Retina (tissue), 1 donor: ENCODE measurements at regions not wholly inside any gene's neighbourhood (a gene's known extent, or its start where the extent isn't known, plus 50 kb on each side); places are given as distances from the start of the nearest gene placed in this dataset.
"Not testable (repeated sequence)": the region's sequence is repeated elsewhere in the genome, so short reads cannot be mapped to it uniquely, and the experiment has no call there.

ENCODE experiments used
- DNase-seq: peaks from one replicate; pipeline ENCODE4 v3.0.0-alpha.2; 2016

GRCh38 chrX:18002791-18003190, 141.7 kb upstream of the RAI2 start:
- no peak for DNase-seq

DNA sequence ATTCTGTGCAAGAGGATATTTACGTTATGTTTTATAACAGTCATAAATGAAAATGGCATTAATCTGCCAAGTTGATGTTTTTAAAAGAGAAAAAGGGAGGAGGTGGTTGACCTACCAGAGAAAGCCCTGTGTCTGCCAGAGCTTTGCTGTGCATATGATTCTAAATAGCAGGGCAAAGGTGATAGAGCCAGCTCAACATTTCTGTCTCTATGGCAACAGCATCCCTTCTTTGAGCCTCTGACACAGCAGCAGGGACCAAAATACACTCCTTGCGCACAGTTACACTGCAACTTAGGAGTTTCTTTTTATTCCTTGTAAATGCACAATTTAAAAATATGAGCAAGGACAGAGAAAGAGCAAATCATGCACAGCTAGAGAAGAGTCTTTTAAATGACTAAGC, 133.3 kb upstream of the RAI2 start:
- DNase-seq: no peak

DNA sequence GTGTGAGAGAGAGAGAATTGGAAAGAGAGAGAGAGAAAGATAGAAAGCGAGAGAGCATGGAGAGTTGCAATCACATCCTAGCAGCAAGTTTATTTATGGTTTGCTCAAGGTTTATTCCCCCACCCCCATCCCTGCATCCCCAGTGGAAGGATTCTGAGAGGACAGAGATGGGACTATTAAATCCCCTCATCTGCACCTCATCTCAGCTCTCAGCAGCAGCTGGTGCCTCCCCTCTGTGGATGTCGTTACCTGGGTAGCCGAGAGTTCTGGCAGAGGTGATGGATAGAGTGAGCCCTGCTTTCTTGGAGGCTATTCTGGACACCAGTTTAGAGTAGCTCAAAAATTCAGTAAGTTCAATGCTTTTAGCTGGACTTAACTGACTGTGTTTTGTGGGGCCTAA, 132.0 kb upstream of the RAI2 start:
- DNase-seq: no peak

- no peak for DNase-seq
Observed at GRCh38 chrX:17990532-17990931, 129.4 kb upstream of the RAI2 start.

DNA sequence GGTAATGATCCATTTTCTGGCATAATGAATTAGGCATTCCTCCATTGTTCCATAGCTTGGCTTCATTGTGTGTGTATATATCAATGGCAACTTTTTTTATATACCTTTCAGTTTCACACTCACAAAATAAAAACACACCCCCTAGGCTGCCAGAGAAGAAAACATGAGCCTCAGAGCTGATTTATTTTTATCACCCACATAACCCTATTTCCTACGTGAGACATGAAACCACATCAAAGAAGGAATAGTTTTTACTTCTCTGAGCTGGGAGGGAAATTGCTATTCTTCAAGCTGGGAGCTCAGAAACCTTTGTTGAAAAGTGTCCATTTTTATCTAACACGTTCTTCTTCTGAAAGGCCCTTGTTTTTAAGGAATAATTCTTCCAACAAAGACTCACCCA, 126.7 kb upstream of the RAI2 start:
- DNase-seq: no peak

DNA sequence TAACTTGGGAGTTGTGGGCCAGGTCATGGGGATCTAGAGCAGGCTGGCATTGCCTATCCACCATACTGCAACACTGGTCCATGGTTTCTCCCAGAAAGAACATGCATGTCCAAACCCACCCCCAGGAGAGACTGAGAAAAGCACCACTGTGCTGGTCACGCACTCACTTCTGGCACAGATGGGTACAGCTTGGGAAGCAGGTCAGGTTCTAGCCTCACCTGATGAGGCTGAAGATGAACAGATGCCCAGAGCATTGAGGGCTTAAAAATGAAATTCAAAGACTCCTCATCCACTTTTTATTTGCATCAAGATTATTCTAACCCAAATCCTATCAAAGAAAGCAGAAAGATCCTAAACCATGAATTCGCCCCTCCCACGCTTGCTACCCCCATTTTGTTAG, 125.9 kb upstream of the RAI2 start:
- no peak for DNase-seq

DNA sequence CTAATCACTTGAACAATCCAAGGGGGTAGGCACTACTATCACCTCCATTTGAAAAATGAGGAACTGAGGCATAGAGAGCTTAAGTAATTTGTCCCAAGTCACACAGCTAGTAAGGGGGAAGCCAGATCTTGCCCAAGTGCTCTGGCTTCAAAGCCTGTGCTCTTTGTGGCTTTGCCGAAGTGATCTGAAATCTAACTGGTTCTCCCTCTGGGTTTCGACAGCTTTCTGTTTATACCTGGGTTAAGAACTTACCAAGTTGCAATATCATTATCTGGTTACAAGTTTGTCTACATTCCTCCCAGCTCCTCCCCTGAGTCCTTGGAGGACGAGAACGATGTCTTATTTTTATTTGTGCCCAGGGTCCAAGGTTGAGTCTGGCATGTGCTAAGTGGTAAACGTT, 125.3 kb upstream of the RAI2 start:
- no peak for DNase-seq

DNA sequence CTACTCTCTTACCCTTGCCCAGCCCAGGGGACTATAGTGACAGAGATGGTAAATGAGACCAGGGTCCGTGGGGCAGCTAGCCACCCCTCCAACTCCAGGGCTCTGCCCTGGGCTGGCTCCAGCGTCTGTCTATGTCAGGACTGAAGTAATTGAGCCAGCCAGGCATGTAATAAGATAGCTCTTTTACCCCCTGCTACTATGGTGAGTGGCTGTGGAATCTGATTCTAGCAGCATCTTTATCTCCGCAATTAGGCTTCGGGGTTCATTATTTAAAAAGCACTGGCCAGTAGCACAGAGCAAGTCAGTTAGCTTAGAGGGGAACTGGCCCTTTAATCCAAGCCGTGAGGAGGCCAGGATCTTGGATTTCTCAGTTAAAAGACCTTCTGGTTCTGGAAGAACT, 123.3 kb upstream of the RAI2 start:
- DNase-seq: peak; percentile 5

DNA sequence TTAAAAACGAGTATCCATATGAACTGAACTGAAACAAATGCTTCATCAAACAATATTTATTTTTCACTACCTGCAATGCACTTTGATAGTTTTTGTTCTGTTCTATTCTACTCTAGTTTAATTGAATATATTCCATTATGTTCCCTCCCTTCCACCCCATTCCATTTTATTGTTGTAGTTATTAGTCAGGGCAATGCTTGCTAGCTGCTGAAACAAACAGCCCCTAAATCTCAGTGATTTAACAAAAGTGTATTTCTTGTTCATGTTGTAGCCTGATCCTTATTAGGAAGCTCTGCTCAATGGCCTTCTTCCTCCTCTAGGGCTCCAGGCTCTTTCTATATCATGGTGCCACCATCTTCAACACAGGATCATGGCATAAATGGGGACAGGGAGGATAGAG, 122.3 kb upstream of the RAI2 start:
- DNase-seq: no peak

DNA sequence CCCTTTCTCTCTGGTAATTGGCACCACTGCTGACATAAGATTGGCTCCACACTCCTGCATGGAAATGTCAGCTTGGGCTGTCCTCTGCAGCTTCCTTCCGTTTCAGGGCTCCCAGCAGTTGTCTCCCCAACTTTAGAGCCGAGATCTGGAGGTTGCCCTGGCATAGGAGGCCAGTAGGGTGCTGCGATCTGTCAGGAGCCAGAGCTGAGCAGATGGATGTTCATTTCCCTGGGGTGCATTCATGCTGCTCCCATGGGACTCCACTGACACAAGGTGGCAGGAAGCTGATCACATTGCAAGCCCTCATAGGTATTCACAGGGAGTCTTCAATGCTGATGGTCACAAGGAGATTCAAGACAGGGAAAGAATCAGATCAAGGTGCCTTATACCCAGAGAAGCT, 116.6 kb upstream of the RAI2 start:
- DNase-seq: no peak

GRCh38 chrX:17976955-17977354, 115.9 kb upstream of the RAI2 start:
- no peak for DNase-seq

GRCh38 chrX:17975349-17975748, 114.3 kb upstream of the RAI2 start:
- not testable (repeated sequence) for DNase-seq

DNA sequence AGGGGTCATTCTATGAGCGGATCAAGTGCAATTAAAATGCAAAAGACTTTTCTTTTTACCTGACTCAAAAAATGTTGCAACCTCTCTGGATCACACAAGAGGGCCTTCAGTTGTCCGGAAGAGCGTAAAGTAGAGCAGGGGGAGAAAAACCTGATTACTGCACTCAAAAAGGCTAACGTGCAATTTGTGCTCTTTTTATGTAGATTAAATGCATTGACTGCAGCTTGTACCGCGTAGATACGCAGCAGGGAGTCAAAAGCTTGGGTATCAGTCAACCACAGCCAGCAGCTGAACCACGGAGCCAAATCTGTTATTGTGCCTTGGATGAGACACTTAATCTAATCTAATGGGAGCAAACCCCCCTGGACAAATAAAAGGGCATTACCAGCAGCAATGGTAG, 107.3 kb upstream of the RAI2 start:
- peak; percentile 12 for DNase-seq

GRCh38 chrX:17967888-17968287, 106.8 kb upstream of the RAI2 start:
- DNase-seq: peak; percentile 9

DNA sequence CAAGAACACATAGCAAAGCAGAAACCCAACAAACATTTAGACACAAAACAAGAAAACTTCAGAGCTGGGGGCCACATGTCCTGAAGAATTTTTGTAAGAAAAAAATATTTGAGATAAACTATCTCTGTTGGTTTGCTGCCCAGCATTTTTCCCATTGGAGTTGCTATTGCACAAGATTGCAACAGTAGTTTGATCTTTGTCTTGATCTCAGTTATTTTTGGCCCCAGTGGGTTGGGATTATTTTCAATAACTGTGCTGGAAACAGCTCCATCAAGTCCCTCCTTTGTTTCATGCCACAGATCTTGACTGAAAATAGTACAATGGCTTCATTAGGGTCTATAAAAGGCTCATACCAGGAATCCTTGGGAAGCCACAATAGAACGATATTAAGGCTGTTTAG, 103.8 kb upstream of the RAI2 start:
- DNase-seq: no peak

DNA sequence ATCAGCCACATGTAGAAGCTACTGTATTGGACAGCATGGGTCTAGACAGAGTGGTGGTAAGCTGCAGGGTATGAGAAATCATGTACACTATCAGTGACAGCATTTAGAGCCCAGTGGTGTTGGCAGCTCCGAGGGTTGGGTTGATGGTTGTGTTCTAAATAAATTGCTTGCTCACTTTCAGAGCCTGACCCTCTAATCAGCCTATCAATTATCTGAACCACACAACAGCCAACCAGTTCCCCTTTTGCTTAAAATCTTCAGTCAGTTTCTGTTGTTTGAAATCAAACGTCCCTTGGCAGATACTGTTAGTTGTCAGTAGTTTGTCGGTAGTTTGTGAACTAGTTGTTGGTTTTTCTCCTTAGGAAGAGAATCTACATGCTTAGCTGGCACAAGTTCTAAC, 99.8 kb upstream of the RAI2 start:
- no peak for DNase-seq

GRCh38 chrX:17944833-17945497, 83.9 kb upstream of the RAI2 start:
- DNase-seq: peak; percentile 12

DNA sequence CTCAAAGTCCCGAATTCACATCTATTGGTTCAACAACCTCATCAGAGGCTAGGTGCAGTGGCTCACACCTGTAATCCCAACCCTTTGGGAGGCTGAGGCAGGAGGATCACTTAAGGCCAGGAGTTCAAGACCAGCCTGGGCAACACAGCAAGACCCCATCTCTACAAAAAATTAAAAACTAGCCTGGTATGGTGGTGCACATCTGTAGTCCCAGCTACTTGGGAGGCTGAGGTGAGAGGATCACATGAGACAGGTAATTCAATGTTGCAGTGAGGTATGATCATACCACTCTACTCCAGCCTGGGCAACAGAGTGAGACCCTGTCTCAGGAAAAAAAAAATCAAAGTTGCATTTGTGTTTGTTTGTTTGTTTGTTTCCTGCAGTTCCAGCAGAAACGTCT, 80.1 kb upstream of the RAI2 start:
- not testable (repeated sequence) for DNase-seq

GRCh38 chrX:17939724-17940123, 78.6 kb upstream of the RAI2 start:
- no peak for DNase-seq

DNA sequence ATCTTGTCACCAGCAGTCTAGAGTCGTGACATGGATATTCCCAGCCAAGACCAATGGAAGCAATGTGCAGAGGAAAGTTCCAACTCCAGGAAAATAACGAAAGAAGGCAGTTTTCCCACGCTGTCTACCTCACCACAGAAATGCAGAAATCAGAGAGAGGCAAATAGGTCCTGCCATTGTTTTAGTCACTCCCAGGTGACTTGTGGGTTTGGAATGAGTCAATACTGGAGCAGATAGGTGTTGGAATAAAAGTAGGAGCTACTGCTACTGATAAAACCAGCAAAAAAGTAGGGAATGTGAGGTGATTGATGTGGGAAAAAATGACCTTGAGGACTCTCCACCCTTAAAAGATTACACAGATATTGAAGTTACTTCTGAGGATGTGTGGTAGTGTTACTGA, 72.8 kb upstream of the RAI2 start:
- no peak for DNase-seq

DNA sequence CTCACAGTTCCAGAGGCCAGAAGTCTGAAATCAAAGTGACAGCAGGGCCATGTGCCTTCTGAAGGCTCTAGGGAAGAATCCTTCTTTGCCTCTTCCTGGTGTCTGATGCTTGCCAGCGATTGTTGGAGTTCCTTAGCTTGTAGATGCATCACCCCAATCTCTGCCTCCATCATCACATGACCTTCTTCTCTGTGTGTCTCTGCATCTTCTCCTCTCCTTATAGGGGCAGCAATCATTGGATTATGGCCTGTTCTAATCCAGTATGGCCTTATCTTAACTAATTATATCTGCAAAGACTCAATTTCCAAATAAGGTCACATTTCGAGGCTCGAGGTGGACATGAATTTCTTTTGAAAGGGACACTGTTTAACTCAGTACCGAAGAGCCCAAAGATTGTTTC, 71.7 kb upstream of the RAI2 start:
- no peak for DNase-seq

DNA sequence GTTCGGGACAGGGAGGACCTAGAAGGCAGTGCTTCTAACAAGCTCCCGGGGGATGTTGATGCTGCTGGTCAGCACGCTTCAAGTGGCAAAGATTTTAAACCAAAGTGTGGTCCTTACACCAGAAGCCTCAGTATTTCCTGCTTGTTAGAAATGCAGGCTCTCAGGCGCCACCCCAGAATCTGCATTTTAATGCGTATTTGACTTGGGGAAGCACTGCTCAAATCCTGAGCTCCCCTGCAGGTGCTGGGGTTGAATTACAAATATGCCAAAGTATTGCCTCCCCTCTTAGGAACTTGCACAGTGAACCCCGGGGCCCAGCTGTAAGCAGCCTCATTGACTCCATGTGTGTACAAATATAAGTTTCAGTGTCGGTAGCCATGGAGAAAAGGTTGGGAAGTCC, 70.8 kb upstream of the RAI2 start:
- DNase-seq: no peak

DNA sequence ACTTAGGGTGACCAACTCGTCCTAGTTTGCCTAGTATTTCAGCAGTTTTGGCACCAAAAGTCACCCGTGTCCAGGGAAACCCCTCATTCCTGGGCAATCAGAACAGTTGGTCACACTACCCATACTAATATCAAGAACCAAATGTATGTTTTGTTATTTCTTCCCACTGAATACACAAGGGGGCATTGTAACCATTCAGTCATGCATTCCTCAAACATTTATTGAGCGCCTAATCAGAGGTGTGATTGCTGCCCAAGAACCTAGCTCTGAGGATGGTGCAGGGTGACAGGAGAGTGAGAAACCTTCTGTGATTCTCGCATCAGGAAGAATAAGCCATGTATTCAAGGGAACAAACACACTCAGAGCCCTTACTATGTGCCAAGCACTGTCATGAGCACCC, 69.8 kb upstream of the RAI2 start:
- no peak for DNase-seq

DNA sequence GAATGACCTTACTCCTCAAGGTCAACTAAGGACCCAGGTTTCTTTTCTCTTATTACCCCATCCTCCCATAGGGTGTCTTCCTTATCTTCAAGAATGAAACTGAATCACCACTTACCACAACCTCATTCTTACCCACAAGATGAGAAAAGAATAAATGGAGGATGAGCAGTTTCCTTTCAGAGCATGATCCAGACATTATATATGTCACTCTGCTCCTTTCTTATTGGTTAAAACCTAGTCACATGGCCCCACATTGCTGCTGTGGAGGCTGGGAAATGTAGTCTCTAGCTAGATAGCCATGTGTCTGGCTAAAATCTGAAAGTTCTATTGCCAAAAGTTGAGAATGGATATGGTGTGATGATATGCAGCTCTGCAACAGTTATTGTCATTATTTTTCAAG, 62.4 kb upstream of the RAI2 start:
- DNase-seq: no peak

GRCh38 chrX:17922303-17922702, 61.2 kb upstream of the RAI2 start:
- no peak for DNase-seq
